ENCODE measurements at regions not wholly inside any gene's neighbourhood (a gene's known extent, or its start where the extent isn't known, plus 50 kb on each side); places are given as distances from the start of the nearest gene placed in this dataset.

DNA sequence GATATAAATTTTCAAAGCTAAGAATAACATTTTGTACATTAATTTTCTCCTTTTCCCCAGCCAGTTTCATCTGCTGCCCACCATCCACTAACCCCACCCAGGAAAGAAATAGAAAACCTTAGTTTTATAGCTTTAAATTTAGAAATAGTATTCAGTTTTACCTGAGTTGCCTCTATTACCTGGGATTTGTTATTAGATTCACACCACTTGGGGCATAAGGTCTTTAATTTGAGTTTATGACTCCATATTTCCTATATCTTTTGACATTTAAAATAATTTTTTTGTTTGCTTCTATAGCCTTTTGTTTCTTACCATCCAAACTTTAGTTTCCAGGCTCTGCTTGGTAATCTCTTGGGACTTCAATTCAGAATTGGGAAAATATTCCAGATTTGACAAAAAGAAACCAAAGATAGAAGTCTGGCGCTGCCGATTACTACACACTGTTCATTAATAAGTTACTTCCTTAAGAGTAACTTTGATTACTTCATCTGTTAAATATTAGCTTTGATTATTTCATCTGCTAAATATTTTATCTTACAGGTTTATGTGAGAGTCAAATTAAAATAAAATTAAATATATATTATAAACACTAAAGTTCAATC, 485.5 kb upstream of the FOXG1 start:
- TF ChIP-seq, protein P1, sequence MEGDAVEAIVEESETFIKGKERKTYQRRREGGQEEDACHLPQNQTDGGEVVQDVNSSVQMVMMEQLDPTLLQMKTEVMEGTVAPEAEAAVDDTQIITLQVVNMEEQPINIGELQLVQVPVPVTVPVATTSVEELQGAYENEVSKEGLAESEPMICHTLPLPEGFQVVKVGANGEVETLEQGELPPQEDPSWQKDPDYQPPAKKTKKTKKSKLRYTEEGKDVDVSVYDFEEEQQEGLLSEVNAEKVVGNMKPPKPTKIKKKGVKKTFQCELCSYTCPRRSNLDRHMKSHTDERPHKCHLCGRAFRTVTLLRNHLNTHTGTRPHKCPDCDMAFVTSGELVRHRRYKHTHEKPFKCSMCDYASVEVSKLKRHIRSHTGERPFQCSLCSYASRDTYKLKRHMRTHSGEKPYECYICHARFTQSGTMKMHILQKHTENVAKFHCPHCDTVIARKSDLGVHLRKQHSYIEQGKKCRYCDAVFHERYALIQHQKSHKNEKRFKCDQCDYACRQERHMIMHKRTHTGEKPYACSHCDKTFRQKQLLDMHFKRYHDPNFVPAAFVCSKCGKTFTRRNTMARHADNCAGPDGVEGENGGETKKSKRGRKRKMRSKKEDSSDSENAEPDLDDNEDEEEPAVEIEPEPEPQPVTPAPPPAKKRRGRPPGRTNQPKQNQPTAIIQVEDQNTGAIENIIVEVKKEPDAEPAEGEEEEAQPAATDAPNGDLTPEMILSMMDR (IDR thresholded peaks at IDR 0.05; ENCODE audit: low read depth, low read length, missing control alignments), result no peak
- in situ Hi-C loops (cut with HindIII; ENCODE audit: low sequenced_read_pairs), result no loop called here
- DNase-seq (ENCODE audit: low read depth), result no peak
- no peak overlapping the region for H3K4me3 ChIP-seq (ENCODE audit: low read depth, low read length)

DNA sequence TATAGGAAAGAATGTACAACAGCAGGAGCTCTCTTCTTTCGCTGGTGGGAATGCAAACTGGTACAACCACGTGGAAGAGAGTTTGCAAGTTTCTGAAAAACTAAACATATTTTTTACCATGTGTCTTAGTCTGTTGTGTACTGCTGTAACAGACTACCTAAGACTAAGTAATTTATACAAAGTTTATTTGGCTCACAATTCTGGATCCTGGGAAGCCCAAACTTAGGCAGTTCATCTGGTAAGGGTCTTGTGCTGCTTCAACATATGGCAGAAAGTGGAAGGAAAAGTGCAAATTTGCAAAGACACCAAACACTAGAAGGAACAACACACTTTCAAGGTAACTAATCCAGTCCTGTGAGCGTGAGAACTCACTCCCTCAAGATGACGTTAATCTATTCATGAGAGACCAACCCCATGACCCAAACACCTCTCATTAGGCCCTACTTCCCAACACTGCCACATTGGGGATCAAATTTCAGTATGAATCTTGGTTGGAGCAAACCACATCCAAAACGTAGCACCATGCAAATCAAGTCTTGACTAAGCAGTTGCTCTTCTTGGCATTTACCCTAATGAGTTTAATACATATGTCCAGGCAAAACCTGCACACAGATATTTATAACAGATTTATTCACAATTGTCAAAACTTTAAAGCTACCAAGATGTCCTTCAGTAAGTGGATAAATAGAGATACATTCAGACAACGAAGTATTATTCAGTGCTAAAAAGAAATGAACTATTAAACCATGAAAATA, 481.9 kb upstream of the FOXG1 start:
- TF ChIP-seq, protein P1 (IDR thresholded peaks at IDR 0.05; ENCODE audit: low read depth, low read length, missing control alignments), result no peak
- H3K4me3 ChIP-seq (ENCODE audit: low read depth, low read length), result no peak overlapping the region
- in situ Hi-C loops (cut with HindIII; ENCODE audit: low sequenced_read_pairs), result no loop called here
- DNase-seq (ENCODE audit: low read depth), result no peak

DNA sequence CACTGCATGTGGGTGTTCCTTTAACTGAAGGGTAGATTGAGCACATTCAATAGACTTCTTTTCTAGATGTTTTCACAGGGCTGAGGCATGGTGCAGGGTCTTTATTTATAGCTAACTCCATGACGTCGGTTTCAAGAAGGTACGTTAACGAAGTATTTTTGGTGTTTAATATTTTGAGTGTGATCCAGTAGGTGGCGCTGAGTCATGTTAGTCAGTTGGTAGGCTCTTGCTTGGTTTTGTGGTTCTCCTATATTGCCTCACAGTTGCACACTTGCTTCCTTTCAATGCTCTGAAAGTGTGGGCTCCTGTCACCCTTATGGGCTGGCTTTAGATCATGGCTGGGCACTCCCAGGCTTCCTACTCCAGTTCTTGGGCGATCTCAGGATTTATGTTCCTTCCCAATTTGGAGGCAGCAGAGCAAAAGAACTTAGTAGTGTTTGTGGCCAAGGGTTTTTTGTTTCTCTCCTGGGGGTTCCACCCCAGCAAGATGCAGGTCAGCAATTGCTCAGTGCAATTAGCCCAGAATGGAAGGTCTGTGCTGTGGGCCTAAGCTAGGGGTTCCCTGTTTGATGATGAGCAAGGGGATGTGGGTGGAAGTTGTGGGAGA, 471.6 kb upstream of the FOXG1 start:
- in situ Hi-C loops (cut with HindIII; ENCODE audit: low sequenced_read_pairs), result no loop called here
- DNase-seq (ENCODE audit: low read depth), result no peak
- TF ChIP-seq, protein P1 (IDR thresholded peaks at IDR 0.05; ENCODE audit: low read depth, low read length, missing control alignments), result peak; percentile 5
- H3K4me3 ChIP-seq (ENCODE audit: low read depth, low read length), result no peak overlapping the region

DNA sequence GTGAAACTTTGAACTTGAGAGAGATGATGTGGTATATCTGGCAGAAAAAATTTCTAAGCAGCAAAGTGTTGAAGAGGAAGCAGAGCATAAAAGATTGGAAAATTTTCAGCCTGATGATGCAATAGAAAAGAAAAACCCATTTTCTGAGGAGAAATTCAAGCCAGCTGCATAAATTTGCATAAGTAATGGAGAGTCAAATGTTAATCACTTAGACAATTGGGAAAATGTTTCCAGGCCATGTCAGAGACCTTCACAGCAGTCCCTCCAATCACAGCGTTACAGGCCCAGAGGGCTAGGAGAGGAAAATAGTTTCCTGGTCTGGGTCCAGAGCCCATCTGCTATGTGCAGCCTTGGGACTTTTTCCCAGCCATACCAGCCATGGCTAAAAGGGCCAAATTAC, 469.0 kb upstream of the FOXG1 start:
- no peak overlapping the region for H3K4me3 ChIP-seq (ENCODE audit: low read depth, low read length)
- DNase-seq (ENCODE audit: low read depth), result peak; percentile 29
- in situ Hi-C loops (cut with HindIII; ENCODE audit: low sequenced_read_pairs), result no loop called here
- TF ChIP-seq, protein P1 (IDR thresholded peaks at IDR 0.05; ENCODE audit: low read depth, low read length, missing control alignments), result no peak

DNA sequence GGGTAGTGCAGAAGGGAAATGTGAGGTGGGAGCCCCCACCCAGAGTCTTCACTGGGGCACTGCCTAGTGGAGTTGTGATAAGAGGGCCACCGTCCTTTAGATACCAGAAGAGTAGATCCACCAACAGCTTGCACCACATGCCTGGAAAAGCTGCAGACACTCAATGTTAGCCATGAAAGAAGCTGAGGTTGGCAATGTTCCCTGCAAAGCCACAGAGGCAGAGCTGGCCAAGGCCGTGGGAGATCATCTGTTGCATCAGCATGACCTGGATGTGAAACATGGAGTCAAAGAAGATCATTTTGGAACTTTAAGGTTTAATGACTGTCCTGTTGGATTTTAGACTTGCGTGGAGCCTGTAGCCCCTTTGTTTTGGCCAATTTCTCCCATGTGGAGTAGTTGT, 468.4 kb upstream of the FOXG1 start:
- TF ChIP-seq, protein P1 (IDR thresholded peaks at IDR 0.05; ENCODE audit: low read depth, low read length, missing control alignments), result no peak
- peak; percentile 47 for DNase-seq (ENCODE audit: low read depth)
- H3K4me3 ChIP-seq (ENCODE audit: low read depth, low read length), result no peak overlapping the region
- in situ Hi-C loops (cut with HindIII; ENCODE audit: low sequenced_read_pairs), result no loop called here

DNA sequence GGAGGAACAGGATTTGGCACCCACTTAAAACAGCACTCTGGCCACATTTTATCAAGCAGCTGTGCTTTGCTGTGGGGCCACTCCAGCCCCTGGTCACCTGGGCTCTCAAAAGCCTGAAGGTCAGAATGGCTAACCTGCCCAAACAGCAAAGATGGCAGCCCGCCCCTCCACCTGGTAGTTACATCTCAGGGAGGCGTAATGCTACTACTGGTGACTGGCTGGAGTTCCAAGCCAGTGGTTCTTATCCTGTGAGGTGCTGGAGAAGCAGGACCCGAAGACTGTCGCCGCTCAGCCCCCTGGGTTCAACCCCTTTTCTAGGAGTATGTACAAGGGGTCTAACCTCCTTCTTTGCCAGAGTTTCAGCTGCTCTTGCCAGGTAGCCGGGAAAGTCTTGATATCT, 467.4 kb upstream of the FOXG1 start:
- no peak for DNase-seq (ENCODE audit: low read depth)
- TF ChIP-seq, protein P1 (IDR thresholded peaks at IDR 0.05; ENCODE audit: low read depth, low read length, missing control alignments), result no peak
- H3K4me3 ChIP-seq (ENCODE audit: low read depth, low read length), result no peak overlapping the region
- in situ Hi-C loops (cut with HindIII; ENCODE audit: low sequenced_read_pairs), result no loop called here
